Central memory CD8-positive, alpha-beta T cell (primary cell): ENCODE measurements at regions not wholly inside any gene's neighbourhood (a gene's known extent, or its start where the extent isn't known, plus 50 kb on each side); places are given as distances from the start of the nearest gene placed in this dataset.

ENCODE experiments used
- ATAC-seq: fragments of 150-1000 bp; cut with Tn5 transposase; replicated peaks from 2 replicates; pipeline ENCODE4 v1.10.0; 2022; ENCODE audit warnings: mild to moderate bottlenecking, moderate FRiP score, moderate number of reproducible peaks; ENCODE audit not compliant: poor library complexity, severe bottlenecking; ENCODE audit errors: extremely low read depth
- DNase-seq, 2 donors: peaks; one replicate each; pipeline ENCODE4 v3.0.0; 2021; ENCODE audit warnings: low spot score in 2 of 2
- H3K27ac Mint-ChIP-seq: one replicate; pipeline ENCODE4 v1.8.0; 2022; ENCODE audit warnings: low read depth, mild to moderate bottlenecking, moderate library complexity, mixed read lengths
- H3K27me3 Mint-ChIP-seq: one replicate; pipeline ENCODE4 v1.8.0; 2022; ENCODE audit warnings: mixed read lengths
- H3K36me3 Mint-ChIP-seq: one replicate; pipeline ENCODE4 v1.8.0; 2022; ENCODE audit warnings: mild to moderate bottlenecking, moderate library complexity, mixed read lengths; ENCODE audit not compliant: insufficient read depth
- H3K4me1 Mint-ChIP-seq: one replicate; pipeline ENCODE4 v1.8.0; 2022; ENCODE audit warnings: mixed read lengths
- H3K4me3 Mint-ChIP-seq: one replicate; pipeline ENCODE4 v1.8.0; 2022; ENCODE audit warnings: mild to moderate bottlenecking, moderate library complexity, mixed read lengths
- H3K9me3 Mint-ChIP-seq: one replicate; pipeline ENCODE4 v1.8.0; 2022; ENCODE audit warnings: mixed read lengths

GRCh38 chr15:96417760-96418130 is 87.2 kb downstream of the NR2F2 start:
- ATAC-seq (no peak), DNase-seq (no peak)
- H3K4me3 Mint-ChIP-seq: no peak overlapping the region
- H3K36me3 Mint-ChIP-seq: no peaks in the 10 kb centered on the region
- H3K9me3 Mint-ChIP-seq: no peaks in the 10 kb centered on the region
- no peaks in the 10 kb centered on the region for H3K4me1 Mint-ChIP-seq
- H3K27me3 Mint-ChIP-seq: peaks cover 84% of the 10 kb centered on the region
- H3K27ac Mint-ChIP-seq: no peak overlapping the region

GRCh38 chr15:96418146-96418545 is 87.6 kb downstream of the NR2F2 start:
- Mint-ChIP-seq H3K36me3 (no peaks in the 10 kb centered on the region), H3K9me3 (no peaks in the 10 kb centered on the region), H3K27ac (no peak overlapping the region), H3K4me1 (no peaks in the 10 kb centered on the region), H3K4me3 (no peak overlapping the region), H3K27me3 (peaks cover 80% of the 10 kb centered on the region)
- ATAC-seq (no peak), DNase-seq (no peak)

GRCh38 chr15:96421178-96421601 is 90.7 kb downstream of the NR2F2 start:
- Mint-ChIP-seq H3K36me3 (no peaks in the 10 kb centered on the region), H3K4me1 (no peaks in the 10 kb centered on the region), H3K27ac (no peak overlapping the region), H3K27me3 (peaks cover 71% of the 10 kb centered on the region), H3K4me3 (no peak overlapping the region), H3K9me3 (no peaks in the 10 kb centered on the region)
- no peak for DNase-seq
- no peak for ATAC-seq

GRCh38 chr15:96422125-96422524 is 91.6 kb downstream of the NR2F2 start:
- no peaks in the 10 kb centered on the region for H3K9me3 Mint-ChIP-seq
- no peaks in the 10 kb centered on the region for H3K36me3 Mint-ChIP-seq
- H3K27me3 Mint-ChIP-seq: peaks cover 72% of the 10 kb centered on the region
- H3K4me1 Mint-ChIP-seq: no peaks in the 10 kb centered on the region
- no peak for ATAC-seq
- DNase-seq: no peak
- no peak overlapping the region for H3K27ac Mint-ChIP-seq
- no peak overlapping the region for H3K4me3 Mint-ChIP-seq

- Mint-ChIP-seq H3K27ac (no peak overlapping the region), H3K4me3 (no peak overlapping the region), H3K4me1 (no peaks in the 10 kb centered on the region), H3K9me3 (no peaks in the 10 kb centered on the region), H3K27me3 (peaks cover 47% of the 10 kb centered on the region), H3K36me3 (no peaks in the 10 kb centered on the region)
- DNase-seq (no peak), ATAC-seq (no peak)
These were observed 94.2 kb downstream of the NR2F2 start for GRCh38 chr15:96424674-96425073.

GRCh38 chr15:96428742-96429141 is 98.2 kb downstream of the NR2F2 start:
- no peak for ATAC-seq
- no peaks in the 10 kb centered on the region for H3K9me3 Mint-ChIP-seq

GRCh38 chr15:96431786-96432185 is 101.3 kb downstream of the NR2F2 start:
- Mint-ChIP-seq H3K9me3 (no peaks in the 10 kb centered on the region), H3K36me3 (no peaks in the 10 kb centered on the region), H3K27me3 (peaks cover under 1% of the 10 kb centered on the region), H3K27ac (no peak overlapping the region), H3K4me3 (no peak overlapping the region), H3K4me1 (no peaks in the 10 kb centered on the region)
- DNase-seq (no peak), ATAC-seq (no peak)

More at GRCh38 chr15:96428742-96429141, 98.2 kb downstream of the NR2F2 start:
- peaks cover 27% of the 10 kb centered on the region for H3K27me3 Mint-ChIP-seq
- no peak overlapping the region for H3K4me3 Mint-ChIP-seq
- no peak overlapping the region for H3K27ac Mint-ChIP-seq
- DNase-seq: no peak
- H3K36me3 Mint-ChIP-seq: no peaks in the 10 kb centered on the region
- no peaks in the 10 kb centered on the region for H3K4me1 Mint-ChIP-seq

GRCh38 chr15:96435022-96435421 is 104.5 kb downstream of the NR2F2 start:
- Mint-ChIP-seq H3K27ac (no peak overlapping the region), H3K27me3 (no peaks in the 10 kb centered on the region), H3K4me1 (no peaks in the 10 kb centered on the region), H3K4me3 (no peak overlapping the region), H3K36me3 (peaks cover 2% of the 10 kb centered on the region), H3K9me3 (no peaks in the 10 kb centered on the region)
- ATAC-seq: no peak
- no peak for DNase-seq

- ATAC-seq (no peak), DNase-seq (no peak)
- Mint-ChIP-seq H3K9me3 (no peaks in the 10 kb centered on the region), H3K36me3 (peaks cover 2% of the 10 kb centered on the region), H3K27me3 (no peaks in the 10 kb centered on the region), H3K4me1 (no peaks in the 10 kb centered on the region), H3K27ac (no peak overlapping the region), H3K4me3 (no peak overlapping the region)
These were observed 105.3 kb downstream of the NR2F2 start for GRCh38 chr15:96435841-96436240.

- Mint-ChIP-seq H3K27ac (no peak overlapping the region), H3K9me3 (no peaks in the 10 kb centered on the region), H3K27me3 (no peaks in the 10 kb centered on the region), H3K36me3 (peaks cover 2% of the 10 kb centered on the region), H3K4me1 (no peaks in the 10 kb centered on the region), H3K4me3 (no peak overlapping the region)
- no peak for DNase-seq
- ATAC-seq: no peak
These were observed 110.5 kb downstream of the NR2F2 start for GRCh38 chr15:96440978-96441377.

GRCh38 chr15:96442076-96442475 is 111.6 kb downstream of the NR2F2 start:
- peaks cover 2% of the 10 kb centered on the region for H3K36me3 Mint-ChIP-seq
- H3K4me1 Mint-ChIP-seq: no peaks in the 10 kb centered on the region
- peaks cover 6% of the 10 kb centered on the region for H3K9me3 Mint-ChIP-seq
- peaks cover 7% of the 10 kb centered on the region for H3K27me3 Mint-ChIP-seq
- H3K27ac Mint-ChIP-seq: no peak overlapping the region
- no peak for ATAC-seq
- no peak overlapping the region for H3K4me3 Mint-ChIP-seq
- no peak for DNase-seq

- Mint-ChIP-seq H3K4me3 (no peak overlapping the region), H3K9me3 (peaks cover 6% of the 10 kb centered on the region), H3K27ac (no peak overlapping the region), H3K4me1 (no peaks in the 10 kb centered on the region), H3K27me3 (peaks cover 19% of the 10 kb centered on the region), H3K36me3 (no peaks in the 10 kb centered on the region)
- no peak for ATAC-seq
- DNase-seq: no peak
These were observed 114.4 kb downstream of the NR2F2 start for GRCh38 chr15:96444865-96445264.

GRCh38 chr15:96448923-96449322 is 118.4 kb downstream of the NR2F2 start:
- Mint-ChIP-seq H3K4me3 (no peak overlapping the region), H3K36me3 (no peaks in the 10 kb centered on the region), H3K27me3 (peaks cover 26% of the 10 kb centered on the region), H3K27ac (no peak overlapping the region), H3K4me1 (no peaks in the 10 kb centered on the region), H3K9me3 (peaks cover 11% of the 10 kb centered on the region)
- no peak for ATAC-seq
- no peak for DNase-seq

GRCh38 chr15:96457841-96458240 is 127.3 kb downstream of the NR2F2 start:
- H3K4me1 Mint-ChIP-seq: no peaks in the 10 kb centered on the region
- H3K27ac Mint-ChIP-seq: no peak overlapping the region
- H3K27me3 Mint-ChIP-seq: peaks cover 12% of the 10 kb centered on the region
- no peak for ATAC-seq
- no peak overlapping the region for H3K4me3 Mint-ChIP-seq
- H3K36me3 Mint-ChIP-seq: no peaks in the 10 kb centered on the region
- DNase-seq: no peak
- no peaks in the 10 kb centered on the region for H3K9me3 Mint-ChIP-seq
